COR-L47 (cell line): ENCODE measurements at regions not wholly inside any gene's neighbourhood (a gene's known extent, or its start where the extent isn't known, plus 50 kb on each side); places are given as distances from the start of the nearest gene placed in this dataset.
"Not testable (repeated sequence)": the region's sequence is repeated elsewhere in the genome, so short reads cannot be mapped to it uniquely, and the experiment has no call there.

Experiments
- DNase-seq: peaks from one replicate; lab custom pipeline; 2025; lab: John Stamatoyannopoulos, UW

DNA sequence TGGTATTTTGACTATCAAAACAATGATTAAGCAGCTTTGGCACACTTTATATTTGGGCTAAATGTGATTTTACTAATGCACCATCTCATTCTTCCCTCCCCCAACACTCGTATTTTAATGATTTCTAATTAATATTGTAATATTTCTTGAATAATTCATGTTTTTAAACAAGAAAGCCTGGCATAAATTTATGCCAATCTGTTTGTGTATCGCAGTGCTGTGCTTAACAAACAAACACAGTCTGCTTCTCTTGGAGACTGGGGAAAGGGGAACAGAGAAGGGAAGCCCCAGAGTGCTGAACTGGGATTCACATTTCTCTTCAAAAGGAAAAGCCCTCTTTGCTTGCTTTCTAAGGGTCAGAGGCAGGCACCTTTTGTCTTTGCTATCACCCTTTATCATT lies 496.9 kb upstream of the STXBP6 start:
- no peak for DNase-seq

DNA sequence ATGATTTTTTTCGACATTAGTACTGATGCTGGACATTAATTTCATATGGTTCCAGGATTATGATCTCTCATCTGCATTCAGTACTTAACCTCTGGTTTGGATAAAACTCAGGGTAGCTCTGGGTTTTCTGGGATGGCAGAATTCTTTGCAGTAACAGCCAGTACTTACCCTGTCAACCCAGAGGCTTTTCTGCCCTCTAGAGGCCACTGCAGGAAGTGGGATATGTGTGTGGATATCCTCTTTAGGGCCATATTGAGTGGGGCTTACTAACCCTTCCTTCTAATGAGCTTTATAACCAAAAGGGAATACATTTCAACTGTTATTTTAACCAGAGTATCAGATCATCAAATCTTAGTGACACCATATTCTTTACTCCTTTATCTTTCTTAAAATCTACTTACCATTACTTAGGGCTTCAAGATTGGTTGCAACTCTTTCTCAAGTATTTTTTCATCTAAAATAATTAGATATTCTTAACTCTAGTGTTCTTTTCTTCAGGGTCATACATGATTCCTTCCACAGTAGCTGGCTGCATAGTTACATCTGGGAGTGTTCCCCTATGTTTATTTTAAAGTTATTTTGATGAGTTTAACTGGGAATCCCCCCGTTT lies 488.0 kb upstream of the STXBP6 start:
- DNase-seq: peak; percentile 48

DNA sequence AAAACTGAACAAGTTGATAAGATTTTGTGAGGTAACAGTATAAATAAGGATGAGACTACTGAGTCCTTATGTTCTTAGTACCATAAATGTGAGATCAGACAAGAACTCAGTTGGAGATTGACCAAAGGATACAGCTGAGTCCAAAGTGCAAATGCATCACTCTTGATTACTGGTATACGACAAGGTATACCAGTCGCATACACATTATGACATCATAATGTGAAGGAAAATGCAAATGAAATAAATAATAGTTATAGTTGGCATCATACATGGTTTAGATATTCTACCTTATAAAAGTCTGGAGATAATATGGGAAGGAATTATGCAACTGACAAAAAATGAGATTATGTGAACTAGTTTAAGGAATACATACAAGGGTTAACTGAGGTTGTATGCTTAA lies 476.3 kb upstream of the STXBP6 start:
- no peak for DNase-seq

DNA sequence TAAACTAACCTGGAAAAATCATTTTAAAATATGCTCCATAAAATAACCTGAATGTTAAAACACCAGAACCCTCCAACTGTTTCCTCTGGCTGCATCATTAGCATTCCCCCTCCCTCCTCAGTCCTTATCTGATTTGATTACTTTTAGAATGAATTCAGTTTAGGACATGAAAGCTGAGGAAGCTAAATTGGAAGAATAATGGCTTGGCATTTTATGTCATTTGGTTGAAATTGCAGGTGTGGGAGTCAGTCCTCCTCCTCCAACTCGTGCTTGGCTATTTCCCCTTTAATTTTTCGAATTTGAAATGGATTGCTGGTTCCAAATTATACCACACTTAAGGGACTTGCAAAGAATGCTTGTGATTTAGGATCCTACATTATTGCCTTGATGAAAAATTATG lies 473.0 kb upstream of the STXBP6 start:
- no peak for DNase-seq

DNA sequence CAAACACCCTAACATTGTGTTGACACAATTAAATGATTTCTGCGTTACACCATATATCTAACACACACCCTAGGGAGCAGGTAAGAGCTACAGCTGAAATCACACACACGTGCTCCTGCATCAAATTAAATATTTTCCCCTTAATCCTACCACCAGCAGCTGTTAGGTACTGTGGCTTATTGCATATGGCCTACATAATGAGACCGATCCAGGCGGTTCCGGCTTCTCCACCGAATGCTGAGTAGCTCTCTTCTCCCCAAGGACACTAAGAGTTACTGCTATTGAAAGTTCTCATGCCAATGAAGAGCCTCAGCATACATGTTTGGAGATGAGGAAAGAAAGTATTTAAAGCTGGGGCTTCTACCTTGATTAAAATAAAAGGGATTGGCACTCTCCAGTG lies 472.2 kb upstream of the STXBP6 start:
- no peak for DNase-seq

DNA sequence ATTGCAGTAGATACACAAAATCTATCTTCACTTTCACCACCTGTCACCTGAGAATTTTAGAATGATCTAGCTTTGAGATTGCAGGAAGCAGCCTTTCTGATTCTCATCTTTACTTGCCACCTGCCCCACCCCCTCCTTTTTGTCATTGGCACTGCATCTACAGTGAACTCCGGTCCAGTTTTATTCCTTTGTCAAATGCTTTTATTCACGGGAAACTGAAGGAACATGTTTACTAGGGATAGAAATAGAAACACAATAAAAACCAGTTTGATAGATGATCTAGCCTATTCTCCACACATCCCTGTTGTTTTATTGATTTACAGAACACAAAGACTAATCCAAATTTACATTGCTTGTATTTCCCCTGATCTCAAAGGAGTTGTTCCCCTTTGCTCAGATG lies 471.7 kb upstream of the STXBP6 start:
- no peak for DNase-seq

DNA sequence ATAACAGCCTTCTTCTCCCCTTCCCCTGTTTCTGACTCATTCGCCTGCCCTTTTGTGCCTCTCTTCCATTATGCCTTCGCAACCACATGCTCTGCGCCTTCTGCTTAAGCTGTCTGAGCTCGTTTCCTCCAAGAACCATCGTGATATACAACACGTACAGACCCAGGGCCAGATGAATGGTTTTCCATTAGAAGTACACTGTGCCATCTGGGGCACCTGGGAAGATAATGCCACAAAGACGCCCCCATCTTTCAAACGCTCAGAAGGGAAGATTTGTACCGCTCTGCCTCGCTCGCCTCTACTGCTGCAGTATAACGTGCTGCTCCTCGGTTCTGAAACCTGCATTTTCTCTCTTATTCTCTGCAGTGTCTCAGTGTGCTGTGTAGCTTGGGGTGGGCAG lies 470.9 kb upstream of the STXBP6 start:
- DNase-seq: no peak

DNA sequence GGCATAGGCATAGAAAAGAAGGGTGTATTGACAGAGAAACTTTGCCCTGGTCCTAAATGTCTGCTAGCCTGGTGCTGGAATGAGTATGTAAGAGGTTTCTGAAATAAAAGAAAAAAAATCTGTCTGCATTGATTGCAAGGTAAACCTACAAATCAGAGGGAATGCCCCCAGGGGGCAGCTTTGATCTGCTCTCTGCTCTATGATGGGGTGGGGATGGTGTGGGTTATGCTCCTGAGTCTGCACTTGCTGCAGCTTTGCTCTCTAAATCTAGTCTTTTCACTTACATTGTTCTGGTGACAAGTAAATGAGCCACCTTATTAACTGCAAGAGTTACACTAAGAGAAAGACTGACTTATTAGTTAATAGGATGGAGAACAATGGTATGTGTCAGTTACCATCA lies 468.4 kb upstream of the STXBP6 start:
- no peak for DNase-seq

DNA sequence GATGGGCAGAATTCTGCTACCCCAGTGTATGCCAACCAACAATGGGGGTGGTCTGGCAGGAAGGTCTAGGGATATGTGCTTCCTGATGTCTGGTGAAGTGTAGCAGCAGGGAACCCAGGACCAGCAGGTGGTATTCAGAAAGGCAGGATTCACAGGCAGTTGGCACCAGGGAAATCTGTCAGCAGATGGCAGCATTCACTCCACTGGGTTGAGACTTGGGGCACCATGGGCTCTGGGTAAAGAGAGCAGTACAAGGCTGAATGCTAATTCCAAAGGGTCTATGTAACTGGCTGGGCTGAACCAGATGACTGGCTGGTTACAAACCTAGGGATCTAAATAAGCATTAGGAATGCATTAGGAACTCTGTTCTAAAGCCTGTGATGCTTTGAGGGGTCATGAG lies 466.9 kb upstream of the STXBP6 start:
- no peak for DNase-seq

DNA sequence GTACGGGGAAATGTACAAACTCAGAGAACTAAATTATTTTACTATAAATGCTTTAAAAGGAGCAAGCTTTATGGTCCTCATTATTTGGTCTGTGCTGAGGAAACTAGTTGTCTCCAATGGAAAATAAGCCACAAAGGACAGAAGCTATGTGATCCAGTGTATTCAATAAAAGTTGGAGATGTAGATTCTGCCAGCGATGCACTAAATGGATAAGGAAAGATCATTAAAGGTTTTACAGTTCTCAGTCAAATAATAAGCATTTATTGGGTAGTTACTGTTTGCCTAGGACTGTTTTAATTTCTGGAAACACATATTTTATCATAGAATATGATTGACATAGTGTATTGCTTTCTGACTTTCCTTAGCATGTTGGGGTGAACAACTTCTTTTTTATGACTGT lies 458.9 kb upstream of the STXBP6 start:
- DNase-seq: no peak

DNA sequence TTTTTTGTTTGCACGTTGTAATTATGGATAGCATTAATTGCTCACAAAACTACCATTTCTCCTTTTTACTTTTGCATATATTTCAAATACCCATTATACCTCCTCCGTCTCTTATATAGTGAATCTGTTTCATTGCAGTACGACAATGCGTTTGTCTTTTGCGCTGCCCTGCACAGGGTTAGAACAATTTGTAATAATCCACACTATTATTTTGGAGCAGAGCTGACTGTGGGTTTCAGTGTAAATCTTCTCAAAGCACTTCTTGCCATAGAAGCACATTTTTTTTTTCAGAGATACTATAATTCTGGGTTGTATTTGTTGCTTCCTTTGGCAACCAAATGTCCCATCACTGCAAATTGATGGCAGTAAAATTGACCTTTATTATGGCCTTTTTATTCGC lies 451.8 kb upstream of the STXBP6 start:
- no peak for DNase-seq

DNA sequence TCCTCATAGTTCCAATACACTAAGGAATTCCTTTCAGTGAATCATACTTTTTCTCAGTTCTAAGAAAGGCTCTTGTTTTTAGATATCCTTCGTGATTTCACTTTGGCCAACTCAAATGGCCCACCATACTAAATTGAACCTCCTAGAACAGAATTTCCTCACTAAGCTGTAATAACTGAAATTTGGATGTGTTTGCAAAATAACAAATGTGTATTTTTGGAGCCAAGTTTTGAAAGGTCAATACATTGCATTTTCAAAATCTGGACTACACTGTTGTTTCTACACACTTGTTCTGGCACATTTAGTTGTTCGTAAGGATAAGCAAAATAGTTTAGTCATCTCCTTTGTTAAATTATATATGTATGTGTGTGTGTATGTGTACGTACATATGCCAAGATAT lies 439.0 kb upstream of the STXBP6 start:
- no peak for DNase-seq

DNA sequence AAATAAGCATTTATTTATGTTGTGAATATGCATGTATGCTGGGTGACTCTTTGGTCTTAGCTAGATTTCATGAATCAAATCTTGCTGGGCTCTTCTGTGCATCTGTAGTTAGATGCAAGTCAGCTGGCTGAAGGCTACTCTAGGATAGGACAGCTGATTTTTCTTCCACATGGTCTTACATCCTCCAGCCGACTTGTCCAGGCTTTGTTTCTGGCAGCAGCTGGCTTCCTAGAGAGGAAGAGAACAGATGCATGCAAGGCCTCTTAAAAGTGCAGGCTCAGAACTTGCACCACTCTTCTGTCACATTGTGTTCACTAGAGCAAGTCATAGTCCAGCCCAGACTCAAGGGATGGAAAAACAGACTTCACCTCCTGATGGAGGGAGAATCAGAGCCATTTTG lies 435.4 kb upstream of the STXBP6 start:
- peak; percentile 32 for DNase-seq

DNA sequence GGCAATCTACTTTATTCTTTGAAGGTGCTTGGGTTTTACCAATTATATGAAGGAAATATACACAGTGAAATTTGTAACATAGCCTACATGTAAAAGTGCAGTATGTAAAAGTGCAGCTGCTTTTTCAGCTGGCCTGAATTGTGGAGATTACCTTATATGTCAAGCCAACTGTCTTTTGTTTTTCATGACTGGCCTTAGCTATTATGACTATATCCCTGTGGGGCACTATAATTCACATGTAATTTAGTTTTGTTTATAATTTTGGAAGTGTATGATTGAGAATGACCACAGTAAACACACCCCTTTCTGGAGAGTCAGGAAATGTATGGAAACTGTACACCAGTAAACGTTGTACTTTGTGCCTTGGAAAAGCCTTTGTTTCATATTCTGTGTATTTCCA lies 435.0 kb upstream of the STXBP6 start:
- peak; percentile 32 for DNase-seq

DNA sequence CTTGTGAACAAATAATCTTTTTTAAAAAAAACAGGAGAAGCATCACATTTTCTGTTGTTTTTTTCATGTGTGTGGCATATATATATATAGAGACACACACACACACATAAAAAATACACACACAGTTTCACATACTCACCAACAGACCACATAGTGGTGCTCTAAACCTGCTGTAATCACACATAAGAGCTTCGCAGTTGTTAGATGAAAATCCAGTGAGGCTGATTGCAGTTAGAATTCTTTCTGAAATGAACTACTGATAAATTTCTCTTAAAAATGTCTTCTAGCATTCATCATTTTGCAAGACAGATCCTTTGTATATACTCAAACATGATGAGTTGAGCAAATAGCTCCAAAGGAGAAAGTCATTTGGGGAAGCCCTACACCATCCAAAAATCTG lies 434.3 kb upstream of the STXBP6 start:
- DNase-seq: peak; percentile 43

DNA sequence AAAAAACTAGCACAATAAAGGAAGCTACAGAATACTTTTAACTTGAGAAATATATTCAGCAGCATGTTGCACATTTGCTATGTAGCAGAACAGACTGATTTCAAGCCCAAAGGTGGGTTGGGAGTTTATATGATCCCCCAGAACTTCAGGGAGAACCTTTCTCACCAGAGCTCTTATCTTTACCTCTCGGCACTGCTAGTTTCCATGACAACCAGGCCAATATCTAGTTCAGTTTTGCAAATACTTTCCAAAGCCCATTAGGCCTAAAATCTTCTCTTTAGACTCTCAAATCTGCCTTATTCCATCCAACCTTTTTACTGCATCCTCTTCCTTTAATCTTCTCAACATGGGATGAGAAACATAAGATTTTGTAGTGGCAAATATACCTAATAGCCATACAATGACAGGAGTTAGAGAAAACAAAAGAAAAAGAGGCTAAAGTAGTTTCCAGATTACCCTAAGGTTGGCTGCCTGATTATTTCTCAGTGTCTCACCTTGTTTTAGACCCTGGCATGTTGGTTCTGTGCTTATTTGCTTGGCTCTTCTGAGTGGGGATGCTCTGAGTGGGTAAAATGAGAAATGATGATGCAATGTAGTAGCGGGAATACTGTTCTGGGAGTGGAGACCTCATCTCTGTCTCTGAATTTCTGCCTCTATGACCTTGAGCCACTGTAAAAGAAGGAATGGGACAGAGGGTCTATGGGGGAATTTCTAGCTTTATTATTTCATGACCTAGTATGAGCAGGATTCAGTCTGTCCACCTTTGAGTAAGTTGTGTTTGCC lies 427.6 kb upstream of the STXBP6 start:
- DNase-seq: no peak

DNA sequence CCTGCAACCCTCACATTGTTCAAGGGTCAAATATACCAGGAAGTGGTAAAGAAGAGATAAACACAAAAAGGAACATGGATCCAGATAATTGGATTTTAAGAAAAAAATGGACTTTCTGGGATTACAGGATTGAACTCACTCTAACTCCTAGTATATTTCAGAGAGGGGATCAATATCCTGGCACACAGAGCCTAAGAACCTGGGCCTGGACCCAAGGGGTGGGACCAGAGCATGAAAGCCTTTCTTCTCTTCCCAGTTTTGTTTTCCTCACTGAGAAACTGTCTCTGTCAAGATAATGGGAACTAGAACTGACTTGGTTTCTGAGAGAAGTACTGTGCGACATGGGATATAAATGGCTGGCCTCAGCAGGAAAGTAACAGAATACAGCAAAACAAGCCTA lies 422.8 kb upstream of the STXBP6 start:
- no peak for DNase-seq

DNA sequence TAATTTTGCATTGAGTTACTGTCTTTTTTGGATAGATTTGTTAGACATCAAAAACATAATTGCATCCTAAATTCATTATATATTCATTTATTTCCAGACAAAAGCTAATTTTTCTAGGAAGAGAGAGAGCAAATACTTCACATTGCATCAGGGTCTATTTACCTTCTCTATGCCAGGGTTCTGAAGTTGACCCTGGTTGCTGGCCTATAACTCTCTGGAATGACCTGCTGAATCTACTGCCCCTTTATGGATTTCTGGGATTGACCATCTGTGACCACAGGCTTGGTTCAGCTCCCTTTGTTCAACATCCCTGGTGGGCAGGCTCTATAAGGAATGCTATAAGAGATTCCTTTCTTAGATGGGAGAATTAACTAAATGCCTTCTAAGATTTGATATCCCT lies 414.8 kb upstream of the STXBP6 start:
- no peak for DNase-seq

DNA sequence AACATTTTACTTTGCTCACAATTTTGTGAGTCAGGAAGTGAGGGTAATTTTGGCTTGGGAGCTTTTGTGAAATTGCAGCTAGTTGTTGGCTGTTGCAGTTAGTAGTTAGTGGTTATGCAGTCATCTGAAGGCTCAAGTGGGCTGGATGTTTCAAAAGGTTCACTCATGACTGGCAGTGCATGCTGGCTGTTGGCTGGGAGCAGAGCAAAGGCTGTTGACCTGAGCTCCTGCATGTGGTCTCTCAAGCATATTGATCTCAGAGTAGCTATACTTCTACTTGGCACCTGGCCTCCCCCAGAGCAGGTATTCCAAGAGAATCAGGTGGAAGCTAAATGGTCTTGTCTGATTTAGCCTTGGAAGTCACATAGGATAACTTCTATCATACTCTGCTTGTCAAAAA lies 414.1 kb upstream of the STXBP6 start:
- no peak for DNase-seq

DNA sequence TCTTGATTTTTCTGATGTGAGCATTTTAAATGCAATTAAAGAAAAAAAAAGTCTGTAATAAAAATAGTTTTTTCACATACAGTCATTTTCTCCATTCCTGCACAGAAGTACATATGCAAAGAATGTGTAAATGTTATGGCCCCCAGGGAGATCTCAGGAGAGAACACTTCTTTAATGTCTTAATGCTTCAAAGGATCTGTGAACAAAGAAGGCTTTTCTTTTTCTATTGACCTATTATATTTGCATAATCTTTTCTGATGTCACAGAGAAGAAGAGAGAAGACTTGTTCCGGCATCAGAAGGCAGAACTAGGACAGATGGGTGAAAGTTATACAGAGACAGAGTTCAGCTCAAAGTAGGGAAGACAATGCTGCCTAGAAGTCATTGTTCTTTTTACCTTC lies 413.5 kb upstream of the STXBP6 start:
- DNase-seq: no peak

DNA sequence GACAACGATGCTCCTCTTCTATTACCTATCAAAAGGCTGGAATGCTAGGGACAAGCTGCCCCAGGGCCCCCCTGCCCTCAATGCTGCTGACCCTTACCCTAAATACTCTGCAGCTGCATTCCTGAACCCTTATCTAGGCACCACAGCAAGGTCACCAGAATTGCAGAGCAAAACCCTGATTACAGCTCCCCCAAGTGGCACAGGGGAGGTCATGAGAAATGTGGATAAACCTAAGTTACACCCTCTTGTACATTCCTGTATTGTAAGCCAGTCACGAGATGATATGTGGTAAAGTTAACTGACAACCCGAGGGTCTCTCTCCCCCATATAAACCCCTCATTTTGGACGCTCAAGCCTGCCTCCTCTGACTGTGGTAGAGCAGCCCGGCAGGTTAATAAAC lies 411.8 kb upstream of the STXBP6 start:
- DNase-seq: no peak

DNA sequence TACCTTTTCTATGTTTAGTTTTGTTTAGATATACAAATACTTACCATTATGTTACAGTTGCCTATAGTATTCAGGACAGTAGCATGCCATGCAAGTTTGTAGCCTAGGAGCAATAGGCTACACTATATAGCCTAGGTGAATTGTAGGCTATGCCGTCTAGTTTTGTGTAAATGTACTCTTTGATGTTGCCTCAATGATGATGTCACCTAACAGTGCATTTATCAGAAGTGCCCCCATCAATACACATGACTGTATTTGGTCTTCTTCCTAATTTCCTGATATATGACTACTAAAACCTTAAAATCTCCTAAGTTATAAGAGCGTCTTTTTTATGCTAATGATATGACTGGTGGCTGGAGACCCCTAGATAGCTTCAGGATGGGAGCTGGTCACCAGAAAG lies 394.4 kb upstream of the STXBP6 start:
- DNase-seq: no peak

DNA sequence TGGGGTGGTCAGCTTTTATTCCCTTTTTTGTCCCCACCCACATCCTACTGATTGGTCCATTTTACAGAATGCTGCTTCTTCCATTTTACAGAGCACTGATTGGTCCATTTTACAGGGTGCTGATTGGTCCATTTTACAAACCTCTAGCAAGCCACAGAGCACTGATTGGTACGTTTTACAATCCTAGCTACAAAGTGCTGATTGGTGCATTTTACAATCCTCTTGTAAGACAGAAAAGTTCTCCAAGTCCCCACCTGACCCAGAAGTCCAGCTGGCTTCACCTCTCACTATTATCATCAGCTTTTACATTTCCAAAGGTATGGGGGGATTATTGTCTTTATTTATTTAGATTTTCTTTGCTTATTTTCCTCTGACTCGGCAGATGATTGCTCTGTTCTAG lies 390.4 kb upstream of the STXBP6 start:
- DNase-seq: not testable (repeated sequence)

DNA sequence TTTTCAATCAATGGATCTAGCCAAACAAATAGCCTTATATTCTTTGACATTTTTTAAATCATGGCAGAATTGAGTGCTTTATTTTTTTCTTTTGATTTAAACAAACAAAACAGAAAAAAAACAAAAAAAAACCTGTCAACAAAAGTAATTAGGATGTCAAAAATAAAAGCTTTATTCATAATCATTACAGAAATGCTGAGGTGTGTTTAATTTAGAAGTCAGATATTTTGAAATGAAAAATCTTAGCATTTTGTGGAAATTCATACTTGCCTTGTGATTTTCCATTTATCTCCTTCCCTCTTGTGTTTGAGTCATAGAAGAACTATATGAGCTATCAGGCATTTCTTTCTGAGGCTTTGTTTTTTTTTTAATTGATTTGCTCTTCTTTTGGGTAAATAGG lies 387.0 kb upstream of the STXBP6 start:
- DNase-seq: no peak
